Activated CD4-positive, alpha-beta T cell treated with anti-CD3 and anti-CD28 coated beads for 36 hours (primary cell): ENCODE measurements at regions not wholly inside any gene's neighbourhood (a gene's known extent, or its start where the extent isn't known, plus 50 kb on each side); places are given as distances from the start of the nearest gene placed in this dataset.

Experiments used
- ATAC-seq: fragments of 200-7000 bp; cut with Tn5 transposase; one replicate; pipeline ENCODE4 v1.10.0; 2021; ENCODE audit warnings: mild to moderate bottlenecking, moderate library complexity
- CTCF ChIA-PET: fragments of 350-600 bp; sonication (Branson Sonifier 250); formaldehyde crosslinking; loops from one replicate; lab custom pipeline; 2021; ENCODE audit warnings: antibody characterized with exemption; lab: Charles Lee
- POLR2A ChIA-PET: fragments of 350-600 bp; sonication (Branson Sonifier 250); formaldehyde crosslinking; loops from one replicate; lab custom pipeline; 2021; ENCODE audit warnings: antibody characterized with exemption, inconsistent platforms; lab: Charles Lee
- DNase-seq: peaks from one replicate; pipeline ENCODE4 v3.0.0-alpha.2; 2020
- H3K27ac Mint-ChIP-seq: one replicate; pipeline ENCODE4 v1.8.0; 2021; ENCODE audit warnings: mixed read lengths
- H3K27me3 Mint-ChIP-seq: one replicate; pipeline ENCODE4 v1.8.0; 2021; ENCODE audit warnings: mixed read lengths
- H3K36me3 Mint-ChIP-seq: one replicate; pipeline ENCODE4 v1.8.0; 2021; ENCODE audit warnings: low read depth, mixed read lengths
- H3K4me1 Mint-ChIP-seq: one replicate; pipeline ENCODE4 v1.8.0; 2021; ENCODE audit warnings: mixed read lengths
- H3K4me3 Mint-ChIP-seq: one replicate; pipeline ENCODE4 v1.8.0; 2021; ENCODE audit warnings: mild to moderate bottlenecking, moderate library complexity, mixed read lengths
- H3K9me3 Mint-ChIP-seq: one replicate; pipeline ENCODE4 v1.8.0; 2021; ENCODE audit warnings: low read depth, mixed read lengths
- intact Hi-C, 2 experiments: fragments of 100-400 bp; cut with DNase I in 1 of 2; cut with micrococcal nuclease in 1 of 2; formaldehyde crosslinking; loops; one replicate each; pipeline versions ENCODE4 v1.14.2 to v1.15.1; 2022 to 2024; cut with DNase I, micrococcal nuclease

DNA sequence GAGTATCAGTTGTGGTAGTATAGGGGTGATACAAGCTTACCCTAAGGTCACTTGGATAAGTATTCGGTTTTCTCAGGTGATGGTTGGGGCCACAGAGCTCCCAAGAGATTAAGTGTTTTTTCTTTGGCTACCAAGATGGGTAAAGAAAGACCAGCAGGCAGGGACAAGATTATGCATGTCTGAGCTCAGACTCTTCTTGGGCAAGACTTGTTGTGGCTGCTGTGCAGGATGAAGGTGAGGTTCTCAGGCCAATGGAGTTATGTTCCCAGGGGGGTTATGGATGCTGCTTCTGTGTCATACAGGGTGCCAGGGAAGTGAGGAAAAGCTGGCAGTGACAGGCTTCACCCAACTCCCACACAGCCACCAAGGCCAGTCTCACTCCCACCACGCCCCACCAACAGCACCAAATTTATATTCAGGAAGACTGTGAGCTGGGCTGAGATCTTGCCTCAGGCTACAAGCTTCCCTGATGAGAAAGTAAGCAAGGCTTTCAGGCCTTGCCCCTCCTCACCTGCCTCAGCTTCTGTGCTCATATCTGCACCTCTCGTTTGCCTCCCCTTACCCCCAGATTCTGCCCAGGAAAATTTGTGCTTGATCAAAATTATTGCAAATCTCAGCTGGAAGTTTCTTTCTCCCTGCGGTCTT, 511.8 kb upstream of the SLITRK1 start:
- no peaks in the 10 kb centered on the region for H3K4me1 Mint-ChIP-seq
- no peak overlapping the region for H3K4me3 Mint-ChIP-seq
- DNase-seq (no peak), ATAC-seq (no peak)
- ChIA-PET POLR2A (no interaction called here), CTCF (interaction anchor here (0.8 kb wide), 1 partner anchor 1273 kb away, joined by 3 read pairs; no protein-coding TSS in a partner anchor)
- intact Hi-C loops: no loop called here
- no peak overlapping the region for H3K27ac Mint-ChIP-seq
- no peaks in the 10 kb centered on the region for H3K36me3 Mint-ChIP-seq
- peaks cover 19% of the 10 kb centered on the region for H3K9me3 Mint-ChIP-seq
- H3K27me3 Mint-ChIP-seq: no peaks in the 10 kb centered on the region

- DNase-seq (no peak), ATAC-seq (no peak)
- intact Hi-C loops: no loop called here
- H3K27me3 Mint-ChIP-seq: no peaks in the 10 kb centered on the region
- H3K36me3 Mint-ChIP-seq: no peaks in the 10 kb centered on the region
- ChIA-PET CTCF (interaction anchor here (0.7 kb wide), 1 partner anchor 27 kb away, joined by 4 read pairs; no protein-coding TSS in a partner anchor), POLR2A (no interaction called here)
- no peaks in the 10 kb centered on the region for H3K4me1 Mint-ChIP-seq
- no peak overlapping the region for H3K4me3 Mint-ChIP-seq
- H3K9me3 Mint-ChIP-seq: peaks cover 7% of the 10 kb centered on the region
- H3K27ac Mint-ChIP-seq: no peak overlapping the region
These were observed 498.6 kb upstream of the SLITRK1 start for GRCh38 chr13:84380866-84381265.

- ChIA-PET CTCF (no interaction called here), POLR2A (no interaction called here)
- H3K36me3 Mint-ChIP-seq: no peaks in the 10 kb centered on the region
- H3K27me3 Mint-ChIP-seq: no peaks in the 10 kb centered on the region
- DNase-seq (no peak), ATAC-seq (no peak)
- no peaks in the 10 kb centered on the region for H3K4me1 Mint-ChIP-seq
- H3K27ac Mint-ChIP-seq: no peak overlapping the region
- no peak overlapping the region for H3K4me3 Mint-ChIP-seq
- intact Hi-C loops: no loop called here
- no peaks in the 10 kb centered on the region for H3K9me3 Mint-ChIP-seq
These were observed 494.8 kb upstream of the SLITRK1 start for GRCh38 chr13:84377106-84377505.

DNA sequence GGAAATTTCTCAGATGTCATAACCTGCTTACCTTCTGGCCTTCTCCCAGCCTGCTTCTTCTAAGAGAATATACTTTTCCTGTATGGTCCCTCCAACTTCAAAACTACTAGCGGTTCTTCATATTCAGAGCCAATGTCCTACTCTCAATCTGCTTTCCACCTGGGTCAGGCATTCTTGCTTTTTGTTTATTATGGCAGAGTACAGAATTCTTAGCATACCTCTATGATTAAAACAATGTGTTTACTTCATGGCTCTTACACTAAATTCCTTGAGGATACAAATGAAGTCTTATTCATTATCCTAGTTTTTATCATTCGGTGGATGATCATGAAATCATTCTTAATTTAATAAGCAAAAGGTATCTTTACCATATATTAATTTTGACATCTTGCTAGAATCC, 484.2 kb upstream of the SLITRK1 start:
- no peak for DNase-seq
- POLR2A ChIA-PET: no interaction called here
- Mint-ChIP-seq H3K4me3 (no peak overlapping the region), H3K4me1 (no peaks in the 10 kb centered on the region), H3K36me3 (no peaks in the 10 kb centered on the region), H3K9me3 (peaks cover 3% of the 10 kb centered on the region), H3K27me3 (no peaks in the 10 kb centered on the region), H3K27ac (no peak overlapping the region)
- intact Hi-C loops: no loop called here
- no peak for ATAC-seq
- CTCF ChIA-PET: no interaction called here

- Mint-ChIP-seq H3K4me3 (no peak overlapping the region), H3K9me3 (peaks cover 3% of the 10 kb centered on the region), H3K27ac (no peak overlapping the region), H3K27me3 (no peaks in the 10 kb centered on the region), H3K36me3 (no peaks in the 10 kb centered on the region), H3K4me1 (no peaks in the 10 kb centered on the region)
- CTCF ChIA-PET: no interaction called here
- ATAC-seq: no peak
- DNase-seq: no peak
- POLR2A ChIA-PET: no interaction called here
- intact Hi-C loops: no loop called here
These were observed 480.5 kb upstream of the SLITRK1 start for GRCh38 chr13:84362777-84363176.

GRCh38 chr13:84360822-84361221, 478.5 kb upstream of the SLITRK1 start:
- Mint-ChIP-seq H3K9me3 (no peaks in the 10 kb centered on the region), H3K27ac (no peak overlapping the region), H3K4me3 (no peak overlapping the region), H3K27me3 (no peaks in the 10 kb centered on the region), H3K36me3 (no peaks in the 10 kb centered on the region), H3K4me1 (no peaks in the 10 kb centered on the region)
- intact Hi-C loops: no loop called here
- no peak for DNase-seq
- ChIA-PET POLR2A (no interaction called here), CTCF (no interaction called here)
- ATAC-seq: no peak

- no peak overlapping the region for H3K27ac Mint-ChIP-seq
- H3K9me3 Mint-ChIP-seq: no peaks in the 10 kb centered on the region
- no peaks in the 10 kb centered on the region for H3K36me3 Mint-ChIP-seq
- H3K27me3 Mint-ChIP-seq: no peaks in the 10 kb centered on the region
- H3K4me1 Mint-ChIP-seq: no peaks in the 10 kb centered on the region
- POLR2A ChIA-PET: no interaction called here
- no peak overlapping the region for H3K4me3 Mint-ChIP-seq
- intact Hi-C loops: no loop called here
- ATAC-seq (no peak), DNase-seq (no peak)
- CTCF ChIA-PET: no interaction called here
These were observed 476.3 kb upstream of the SLITRK1 start for GRCh38 chr13:84358601-84359000.

DNA sequence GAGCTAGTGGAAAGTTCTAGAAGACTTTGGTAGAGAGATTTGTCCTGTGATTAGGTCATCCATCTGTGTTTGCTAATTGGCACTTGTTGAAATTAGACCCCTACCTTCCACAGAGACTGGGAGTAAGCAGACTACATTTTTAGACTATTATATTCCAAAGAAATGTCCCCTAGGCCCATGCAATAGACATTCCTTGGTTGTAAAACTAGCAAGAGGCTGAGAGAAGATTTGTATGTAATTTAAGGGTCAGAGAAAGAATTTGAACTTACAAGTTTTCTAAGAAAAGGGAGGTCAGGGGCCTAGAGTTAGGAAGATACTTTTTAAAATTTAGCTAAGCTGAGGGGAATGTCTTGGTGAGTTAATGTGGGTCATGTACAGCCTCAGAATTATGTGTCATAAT, 470.7 kb upstream of the SLITRK1 start:
- Mint-ChIP-seq H3K4me1 (no peaks in the 10 kb centered on the region), H3K36me3 (no peaks in the 10 kb centered on the region), H3K27ac (no peak overlapping the region), H3K4me3 (no peak overlapping the region), H3K9me3 (no peaks in the 10 kb centered on the region), H3K27me3 (no peaks in the 10 kb centered on the region)
- POLR2A ChIA-PET: no interaction called here
- CTCF ChIA-PET: no interaction called here
- DNase-seq (no peak), ATAC-seq (no peak)
- intact Hi-C loops: no loop called here

GRCh38 chr13:84339456-84339855, 457.2 kb upstream of the SLITRK1 start:
- no peak for DNase-seq
- no peaks in the 10 kb centered on the region for H3K36me3 Mint-ChIP-seq

DNA sequence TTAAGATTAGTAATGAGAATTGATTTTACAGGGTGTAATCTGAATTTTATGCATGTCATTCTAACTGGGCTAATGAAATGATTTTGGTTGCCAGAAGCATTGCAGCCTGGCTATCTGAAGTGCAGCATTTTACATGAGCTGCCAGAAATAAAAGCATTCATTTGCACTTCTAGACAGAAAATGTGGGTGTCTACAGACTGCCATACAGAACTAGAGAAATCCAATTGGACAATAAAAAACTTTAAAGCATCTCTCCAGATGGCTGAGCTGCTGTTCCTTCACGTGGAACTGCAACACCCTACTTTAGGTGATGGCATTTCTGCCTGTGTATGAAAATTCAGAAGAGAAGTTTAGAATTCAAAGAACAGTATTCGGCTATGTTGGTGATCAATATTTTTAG, 450.1 kb upstream of the SLITRK1 start:
- POLR2A ChIA-PET: no interaction called here
- no peaks in the 10 kb centered on the region for H3K9me3 Mint-ChIP-seq
- H3K4me1 Mint-ChIP-seq: no peaks in the 10 kb centered on the region
- no peak for DNase-seq
- ATAC-seq: no peak
- no peaks in the 10 kb centered on the region for H3K36me3 Mint-ChIP-seq
- no peak overlapping the region for H3K27ac Mint-ChIP-seq
- CTCF ChIA-PET: no interaction called here
- intact Hi-C loops: no loop called here
- H3K27me3 Mint-ChIP-seq: no peaks in the 10 kb centered on the region
- no peak overlapping the region for H3K4me3 Mint-ChIP-seq

More at GRCh38 chr13:84339456-84339855, 457.2 kb upstream of the SLITRK1 start:
- Mint-ChIP-seq H3K4me1 (no peaks in the 10 kb centered on the region), H3K27ac (no peak overlapping the region), H3K9me3 (no peaks in the 10 kb centered on the region), H3K27me3 (no peaks in the 10 kb centered on the region), H3K4me3 (no peak overlapping the region)
- intact Hi-C loops: no loop called here
- ChIA-PET POLR2A (no interaction called here), CTCF (no interaction called here)
- no peak for ATAC-seq

DNA sequence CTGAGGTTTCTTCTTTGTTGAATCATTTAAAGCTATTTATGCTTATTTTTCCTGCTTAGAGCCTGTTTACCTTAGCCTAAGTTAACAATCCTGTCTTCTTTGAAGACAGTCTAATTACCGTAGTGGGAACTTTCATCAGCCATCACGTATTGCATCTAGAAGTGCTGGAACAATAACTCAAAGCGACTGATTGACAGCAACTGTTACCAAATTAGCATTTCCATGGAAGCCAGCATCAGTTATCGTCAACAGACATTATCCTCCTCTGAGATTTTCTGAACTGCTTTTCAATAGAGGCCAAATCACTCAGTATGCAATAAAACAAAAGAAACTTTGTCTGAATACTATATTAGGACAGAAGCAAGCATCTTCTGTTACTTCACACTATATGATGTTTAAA, 433.3 kb upstream of the SLITRK1 start:
- DNase-seq (no peak), ATAC-seq (no peak)
- POLR2A ChIA-PET: no interaction called here
- no peaks in the 10 kb centered on the region for H3K4me1 Mint-ChIP-seq
- no peaks in the 10 kb centered on the region for H3K36me3 Mint-ChIP-seq
- no peak overlapping the region for H3K27ac Mint-ChIP-seq
- no peak overlapping the region for H3K4me3 Mint-ChIP-seq
- intact Hi-C loops: no loop called here
- H3K27me3 Mint-ChIP-seq: no peaks in the 10 kb centered on the region
- CTCF ChIA-PET: no interaction called here
- no peaks in the 10 kb centered on the region for H3K9me3 Mint-ChIP-seq

DNA sequence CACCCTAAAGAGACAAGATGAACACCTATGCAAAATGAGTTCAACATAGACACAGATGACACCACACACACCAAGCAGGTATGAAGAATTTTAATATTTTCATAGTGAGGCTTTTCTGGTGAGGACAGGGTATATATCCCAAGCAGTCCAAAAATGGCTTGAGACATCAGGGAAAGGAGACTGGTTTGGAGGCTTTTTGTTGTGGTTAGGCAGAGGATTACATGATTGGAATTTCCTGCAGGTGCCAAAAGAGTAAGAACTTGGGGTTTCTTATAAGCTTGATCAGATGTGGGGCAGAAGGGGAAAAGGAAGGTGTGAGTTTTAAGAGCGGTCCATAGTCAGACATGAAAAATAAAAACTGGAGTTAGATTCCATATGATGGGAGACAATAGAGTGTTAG, 420.8 kb upstream of the SLITRK1 start:
- H3K4me1 Mint-ChIP-seq: no peaks in the 10 kb centered on the region
- CTCF ChIA-PET: no interaction called here
- intact Hi-C loops: no loop called here

More for the DNA sequence above, 420.8 kb upstream of the SLITRK1 start:
- no peak for DNase-seq
- Mint-ChIP-seq H3K36me3 (no peaks in the 10 kb centered on the region), H3K4me3 (no peak overlapping the region), H3K27me3 (no peaks in the 10 kb centered on the region), H3K9me3 (no peaks in the 10 kb centered on the region), H3K27ac (no peak overlapping the region)
- POLR2A ChIA-PET: no interaction called here
- no peak for ATAC-seq
